Ramos (cell line): ENCODE measurements at regions not wholly inside any gene's neighbourhood (a gene's known extent, or its start where the extent isn't known, plus 50 kb on each side); places are given as distances from the start of the nearest gene placed in this dataset.

Source experiments
- in situ Hi-C: fragments of 300-500 bp; cut with MboI; formaldehyde crosslinking; loops from one replicate; pipeline ENCODE4 v1.14.3; 2022; ENCODE audit warnings: low sequenced_read_pairs; ENCODE audit not compliant: unreplicated experiment

GRCh38 chr2:9139491-9140443, 66.8 kb upstream of the ASAP2 start:
- in situ Hi-C loops = loop anchor here (10.0 kb wide), 1 partner anchor 235 kb away; no protein-coding TSS in a partner anchor

DNA sequence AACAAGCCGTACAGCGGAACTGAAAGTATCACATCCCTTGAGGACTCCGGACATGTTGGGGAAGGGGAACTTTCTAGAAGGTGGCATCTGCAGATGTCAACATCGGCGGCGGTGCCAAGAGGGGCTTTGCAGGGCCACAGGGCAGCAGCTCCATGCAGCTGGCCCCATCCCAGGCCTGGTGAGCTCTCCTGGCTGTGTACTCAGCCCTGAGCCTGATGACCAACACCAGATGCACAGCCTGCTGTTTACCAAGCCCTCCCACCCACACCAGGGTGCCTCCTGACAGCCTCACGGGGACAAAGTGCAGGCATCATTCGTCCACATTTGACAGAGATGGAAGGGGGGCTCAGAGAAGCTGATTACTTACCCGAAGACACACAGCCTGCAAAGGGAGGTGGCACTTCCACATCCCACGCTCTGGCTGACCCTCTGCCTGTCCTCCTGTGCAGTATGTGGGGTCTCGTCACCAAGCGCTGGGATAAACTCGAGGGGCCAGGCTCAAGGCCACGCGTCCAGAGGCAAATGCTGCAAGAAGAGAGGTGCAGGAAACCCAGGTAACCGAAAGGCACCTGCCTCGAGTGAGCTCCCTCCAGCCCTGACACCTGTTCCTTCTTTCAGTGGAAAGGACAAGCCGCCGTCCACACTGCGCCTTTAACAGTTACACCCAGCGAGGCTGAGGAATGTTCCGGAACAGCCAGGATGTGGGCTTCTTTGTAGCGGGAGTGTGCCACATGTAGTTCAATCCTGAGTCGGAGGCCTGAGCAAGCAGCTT, 69.0 kb upstream of the ASAP2 start:
- in situ Hi-C loops = no loop called here

GRCh38 chr2:9135822-9136558, 70.6 kb upstream of the ASAP2 start:
- in situ Hi-C loops = no loop called here

GRCh38 chr2:9127316-9127715, 79.3 kb upstream of the ASAP2 start:
- in situ Hi-C loops = no loop called here

GRCh38 chr2:9126540-9126939, 80.1 kb upstream of the ASAP2 start:
- in situ Hi-C loops = no loop called here

DNA sequence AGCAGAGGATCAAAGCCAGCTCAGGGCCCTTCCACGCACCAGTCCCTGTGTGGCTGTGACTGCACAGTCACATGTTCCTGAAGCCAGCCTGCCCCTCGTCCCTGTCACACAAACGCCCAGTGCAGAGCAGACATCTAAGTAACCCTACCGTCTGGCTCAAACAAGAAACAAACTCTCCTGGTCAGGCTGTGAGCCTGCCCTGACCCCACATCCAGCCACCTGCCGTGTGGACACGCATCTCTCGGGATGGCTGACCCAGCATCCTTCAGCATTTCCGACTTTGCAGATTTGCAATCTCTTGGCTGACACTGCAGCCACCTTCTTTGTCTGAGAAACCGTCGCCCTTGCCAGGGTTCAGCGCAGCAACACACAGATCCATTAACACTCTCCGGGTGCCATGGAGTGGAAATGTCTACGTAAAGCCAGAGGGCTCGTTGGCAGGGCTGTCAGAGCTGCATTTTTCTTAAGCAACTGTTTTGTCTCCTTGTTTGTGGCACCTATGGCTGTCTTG, 82.3 kb upstream of the ASAP2 start:
- in situ Hi-C loops = no loop called here

DNA sequence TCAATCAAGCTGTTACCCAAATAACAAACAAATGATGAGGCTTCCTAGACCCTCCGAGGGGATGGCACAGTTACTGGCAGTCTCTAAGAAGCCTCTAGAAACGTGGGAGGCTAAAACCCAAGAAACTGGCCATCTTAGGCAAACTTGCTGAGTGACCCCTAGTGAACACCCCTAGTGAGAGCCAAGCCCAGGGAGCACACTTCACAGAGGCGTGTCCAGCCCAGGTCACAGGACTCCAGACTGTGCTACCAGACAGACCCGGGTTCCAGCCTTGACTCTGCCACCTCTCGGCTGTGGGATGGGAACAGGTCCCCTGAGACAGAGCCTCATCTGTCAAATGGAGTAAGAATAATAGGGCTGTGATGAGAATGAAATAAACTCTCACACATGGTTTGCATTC, 83.5 kb upstream of the ASAP2 start:
- in situ Hi-C loops = no loop called here

- in situ Hi-C loops = no loop called here
Observed at GRCh38 chr2:9122367-9122766, 84.2 kb upstream of the ASAP2 start.

- in situ Hi-C loops = no loop called here
Observed at GRCh38 chr2:9118383-9118960, 88.1 kb upstream of the ASAP2 start.

DNA sequence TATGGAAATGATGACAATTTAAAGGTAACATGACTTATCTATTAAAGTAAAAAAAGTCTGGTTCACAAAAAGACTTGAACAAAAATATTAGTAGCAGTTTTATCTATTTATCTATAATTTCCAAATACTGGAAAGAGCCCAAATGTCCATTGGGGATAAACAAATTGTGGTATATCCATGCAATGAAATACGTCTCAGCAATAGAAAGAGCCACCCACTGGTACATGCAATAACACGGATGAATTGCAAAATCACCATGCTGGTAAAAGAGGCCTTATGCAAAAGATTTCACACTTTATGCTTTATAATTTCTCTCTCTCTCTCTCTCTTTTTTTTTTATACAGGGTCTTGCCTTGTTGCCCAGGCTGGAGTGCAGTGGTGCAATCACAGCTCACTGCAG, 91.4 kb upstream of the ASAP2 start:
- in situ Hi-C loops = no loop called here

DNA sequence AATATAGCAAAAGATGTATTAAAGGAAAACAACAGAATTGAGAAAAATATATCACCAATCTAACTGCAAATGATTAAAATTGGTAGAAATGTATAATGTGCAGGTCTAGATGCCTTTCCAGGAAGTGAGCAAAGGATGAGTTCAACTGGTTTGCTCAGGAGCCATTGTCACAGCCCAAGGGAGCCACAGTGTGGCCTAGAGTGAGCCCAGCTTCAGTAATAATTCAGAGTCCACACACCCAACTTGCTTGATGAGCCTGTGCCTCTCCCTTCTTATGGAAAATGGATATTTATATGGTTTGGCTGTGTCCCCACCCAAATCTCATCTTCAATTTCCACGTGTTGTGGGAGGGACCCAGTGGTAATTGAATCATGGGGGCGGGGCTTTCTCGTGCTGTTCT, 92.2 kb upstream of the ASAP2 start:
- in situ Hi-C loops = no loop called here

DNA sequence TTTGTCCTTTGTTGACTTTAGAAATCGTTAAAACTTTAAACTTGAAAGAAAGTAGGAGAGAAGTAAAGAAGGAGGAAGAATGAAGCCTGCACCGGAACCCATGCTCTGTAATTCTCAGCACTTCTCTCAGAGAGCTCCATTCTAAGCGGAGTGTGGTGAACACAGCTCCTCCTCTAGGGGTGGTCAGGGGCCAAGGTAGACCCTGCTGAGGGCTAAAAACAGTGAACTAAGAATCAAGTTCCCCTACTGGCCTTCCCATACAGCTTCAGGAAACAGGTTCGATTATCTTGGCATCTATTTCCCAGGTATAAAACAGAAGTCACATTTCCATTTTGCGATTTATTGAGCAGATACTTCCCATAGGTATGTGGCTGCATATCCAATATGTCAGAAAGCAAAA, 92.7 kb upstream of the ASAP2 start:
- in situ Hi-C loops = no loop called here

DNA sequence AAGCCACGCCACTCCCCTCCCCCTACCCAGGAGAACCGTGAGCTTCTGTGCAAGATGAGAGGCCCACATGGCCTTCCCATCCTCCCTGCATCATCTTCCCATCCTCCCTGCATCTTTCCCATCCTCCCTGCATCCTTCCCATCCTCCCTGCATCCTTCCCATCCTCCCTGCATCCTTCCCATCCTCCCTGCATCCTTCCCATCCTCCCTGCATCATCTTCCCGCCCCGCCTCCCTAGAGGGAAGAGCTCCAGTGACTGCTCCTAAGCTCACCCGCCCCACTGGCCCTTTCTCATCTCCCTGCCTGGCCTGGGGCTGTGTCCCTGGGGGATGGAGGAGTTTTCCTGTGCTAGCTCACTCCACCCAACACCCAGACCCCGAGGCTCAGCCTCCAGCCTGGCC, 93.3 kb upstream of the ASAP2 start:
- in situ Hi-C loops = no loop called here

DNA sequence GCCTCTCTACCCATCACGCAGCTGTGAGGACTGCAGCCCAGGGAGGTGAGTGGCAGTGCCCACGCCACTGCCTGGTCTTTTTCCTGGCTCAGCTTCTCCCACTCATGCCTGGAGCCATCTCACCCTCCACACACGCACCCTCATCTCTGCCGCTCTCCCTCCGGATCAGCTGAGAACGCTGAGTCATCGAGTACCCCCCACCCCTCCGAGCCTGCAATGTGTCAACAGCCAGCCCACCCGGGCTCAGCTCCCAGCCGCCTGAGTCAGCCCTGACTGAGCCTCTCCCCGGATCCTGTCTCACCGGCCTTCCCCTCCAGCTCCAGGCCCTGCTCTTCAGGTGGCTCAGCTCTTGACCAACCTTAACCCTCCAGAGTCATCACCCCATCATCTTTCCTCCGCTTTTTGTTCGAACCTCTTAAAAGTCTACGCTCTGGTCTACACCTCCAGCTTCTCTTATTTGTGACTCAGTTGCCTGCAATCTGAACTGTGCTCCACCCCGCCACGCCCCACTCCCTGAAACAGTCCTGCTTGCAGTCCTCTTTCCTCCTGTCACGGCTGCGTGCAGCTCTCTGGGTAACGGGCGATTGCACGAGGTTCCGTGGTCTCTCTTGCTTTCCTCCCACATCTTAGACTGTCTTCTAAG, 94.4 kb upstream of the ASAP2 start:
- in situ Hi-C loops = no loop called here

GRCh38 chr2:9110893-9111569, 95.6 kb upstream of the ASAP2 start:
- in situ Hi-C loops = no loop called here

DNA sequence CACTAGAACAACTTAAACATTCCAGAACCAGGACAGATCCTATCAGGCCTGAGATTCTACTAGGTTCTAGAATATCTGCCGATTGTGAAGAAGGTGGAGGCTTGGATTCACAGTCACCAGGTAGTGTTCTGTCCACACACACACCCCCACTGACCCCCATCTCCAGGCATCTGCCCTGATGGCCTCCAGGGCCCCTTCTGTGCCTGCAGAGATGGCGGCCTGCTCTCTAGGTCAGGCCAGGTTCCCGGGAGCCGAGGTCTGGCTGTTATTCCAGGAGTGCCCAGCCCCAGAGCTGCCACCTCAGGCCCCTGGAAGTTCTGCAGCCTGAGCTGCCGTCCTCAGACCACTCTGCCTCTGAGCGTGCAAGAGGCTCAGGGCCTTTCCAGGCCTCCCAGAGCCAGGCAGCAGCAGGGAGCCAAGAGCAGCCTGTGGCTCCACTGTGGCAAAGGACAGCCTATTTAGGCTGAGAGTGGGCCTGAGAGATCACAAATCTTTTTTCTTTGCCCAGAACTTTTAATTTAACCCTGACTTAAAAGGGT, 96.2 kb upstream of the ASAP2 start:
- in situ Hi-C loops = no loop called here

GRCh38 chr2:9109871-9110270, 96.7 kb upstream of the ASAP2 start:
- in situ Hi-C loops = no loop called here

DNA sequence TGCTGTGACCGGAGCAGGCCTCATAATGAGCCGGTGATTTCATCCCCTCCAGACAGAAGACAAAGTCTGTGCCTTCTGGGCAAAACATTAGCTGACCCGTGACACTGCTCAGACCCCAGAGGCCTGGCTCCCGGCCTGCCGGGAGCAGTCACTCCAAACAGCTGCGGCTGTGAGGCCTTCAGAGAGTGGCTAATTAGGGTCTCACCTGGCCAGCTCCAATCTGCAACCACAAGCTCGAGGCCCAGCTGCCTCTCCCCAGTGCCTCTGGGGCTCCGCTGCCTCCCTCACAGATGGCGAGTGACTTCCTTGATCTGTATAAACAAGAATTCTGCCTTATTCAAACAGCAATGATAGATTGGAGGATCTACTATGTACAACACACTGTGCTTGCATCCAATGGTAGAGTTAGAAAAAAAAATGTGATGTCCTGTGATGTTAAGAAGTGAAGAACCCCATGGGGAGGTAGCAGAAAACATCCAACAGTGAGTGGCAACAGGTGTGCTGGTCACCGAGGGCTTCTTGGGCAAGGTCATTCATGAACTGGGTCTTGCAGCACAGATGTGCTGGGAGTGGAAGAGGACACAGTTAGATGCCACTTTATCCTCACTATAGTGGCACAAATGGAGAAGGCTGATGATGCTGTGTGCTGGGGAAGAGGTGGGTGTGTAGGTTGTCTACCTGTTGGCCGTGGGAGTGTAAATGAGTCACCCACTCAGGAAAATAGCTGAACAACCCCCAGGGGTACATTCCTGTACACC, 98.2 kb upstream of the ASAP2 start:
- in situ Hi-C loops = no loop called here
